Right forelimb (tissue), 1 donor: ENCODE measurements at regions not wholly inside any gene's neighbourhood (a gene's known extent, or its start where the extent isn't known, plus 50 kb on each side); places are given as distances from the start of the nearest gene placed in this dataset.
A peak's percentile ranks its signal among the peaks of the same experiment; 100 is the strongest.

ENCODE experiments used
- DNase-seq: peaks from one replicate; pipeline ENCODE4 v3.0.0-alpha.2; 2018

DNA sequence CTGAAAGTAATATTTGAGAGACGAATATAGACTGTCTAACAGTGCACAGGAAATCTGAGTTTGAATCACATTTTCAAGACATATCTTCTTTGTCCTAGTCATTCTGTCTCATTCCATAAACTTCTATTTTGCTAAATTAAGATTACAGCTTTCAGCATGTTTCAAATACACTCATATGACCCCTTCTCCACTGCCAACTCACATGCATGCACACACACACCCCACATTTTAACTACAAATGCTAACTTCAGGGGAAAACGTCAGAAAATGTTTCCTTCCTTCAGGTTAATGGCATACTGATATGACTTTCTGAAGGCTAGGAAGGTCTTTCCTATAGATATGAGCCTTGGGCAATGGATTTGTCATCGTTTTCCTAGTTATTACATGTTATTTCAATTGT, 373.7 kb downstream of the RBM43 start:
- DNase-seq, result no peak

DNA sequence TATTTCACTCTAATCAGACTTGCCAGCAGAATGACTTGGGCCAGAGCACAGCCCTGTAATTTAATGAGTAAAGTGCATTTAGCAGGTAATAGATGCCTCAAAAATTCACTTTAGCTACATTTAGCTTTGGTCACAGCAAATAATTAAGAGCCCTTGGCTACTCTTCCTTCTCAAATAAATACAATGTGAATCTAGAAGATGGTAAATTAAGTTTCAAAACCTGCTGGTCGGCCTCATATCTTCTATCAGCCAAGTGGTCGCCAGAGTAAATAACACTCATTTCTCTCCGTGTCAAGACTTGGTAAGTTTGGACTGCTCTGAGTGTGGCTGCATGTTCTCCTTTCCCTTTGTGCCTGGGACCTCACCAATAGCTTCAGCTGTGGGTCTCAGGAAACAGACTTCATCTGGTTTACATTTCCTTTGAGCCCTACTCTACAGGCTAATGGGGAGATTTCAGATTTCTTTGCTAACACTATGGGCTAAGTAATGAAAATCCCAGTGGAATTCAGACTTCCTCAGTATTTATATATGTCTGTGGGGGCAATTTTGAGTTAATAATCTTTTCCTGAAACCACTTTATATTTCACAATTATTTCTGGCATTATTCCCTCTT, 375.8 kb downstream of the RBM43 start:
- DNase-seq, result no peak

DNA sequence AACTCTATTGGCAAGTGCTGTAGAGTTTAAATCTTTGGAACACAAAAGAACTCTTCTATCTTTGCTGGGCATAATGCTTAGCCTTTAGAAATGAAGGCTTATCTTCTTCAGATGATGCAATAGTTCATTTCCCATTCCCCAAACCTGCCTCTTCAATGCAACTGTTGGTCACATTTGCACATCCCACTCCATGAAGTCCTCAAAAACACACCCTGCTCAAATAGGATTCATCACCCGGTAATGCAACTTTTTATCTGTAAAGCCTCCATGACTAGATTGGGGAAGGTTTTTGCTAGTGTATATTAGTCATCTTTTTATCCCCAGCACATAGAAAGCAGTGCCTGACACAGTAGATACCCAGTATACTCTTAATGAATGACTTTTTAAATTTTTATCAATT, 376.4 kb downstream of the RBM43 start:
- no peak for DNase-seq

DNA sequence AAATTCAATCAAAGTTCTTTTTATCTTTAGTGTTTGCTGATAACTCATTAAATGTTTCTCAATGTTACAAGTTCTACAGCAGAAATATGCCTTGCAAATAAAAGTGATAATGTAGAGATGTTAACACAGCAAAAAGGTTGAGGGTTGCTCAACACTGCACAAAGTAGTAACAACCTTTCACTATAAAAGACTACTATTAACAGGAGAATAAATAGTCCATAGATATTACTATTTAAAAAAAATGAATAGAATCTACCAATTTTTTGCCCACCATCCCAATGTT, 378.1 kb downstream of the RBM43 start:
- DNase-seq, result no peak

- no peak for DNase-seq
Measured at GRCh38 chr2:150882751-150883612, 378.7 kb downstream of the RBM43 start.

DNA sequence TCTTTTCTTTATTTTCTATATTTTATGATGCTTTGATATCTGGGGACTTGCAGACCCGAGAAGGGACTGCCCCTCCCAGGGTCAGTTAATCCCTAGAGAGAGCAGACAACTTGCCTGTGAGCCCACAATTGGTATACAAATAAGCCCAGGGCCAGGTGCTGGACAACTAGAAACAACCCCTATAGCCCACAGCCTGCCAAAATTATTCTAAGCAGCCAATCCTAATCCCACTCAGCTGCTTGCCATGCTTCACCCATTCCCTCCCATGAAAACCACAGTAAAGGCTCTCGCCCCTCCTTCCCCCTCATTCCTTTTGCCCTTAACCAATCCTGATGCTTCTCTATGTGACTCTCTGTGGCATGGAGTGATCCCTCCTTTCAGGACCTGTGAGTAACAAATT, 380.7 kb downstream of the RBM43 start:
- no peak for DNase-seq

- DNase-seq, result no peak
Measured at GRCh38 chr2:150878356-150878755, 383.3 kb downstream of the RBM43 start.

GRCh38 chr2:150876251-150876950, 385.3 kb downstream of the RBM43 start:
- peak; percentile 56 for DNase-seq

- no peak for DNase-seq
Measured at GRCh38 chr2:150873396-150873772, 385.9 kb upstream of the RND3 start.

- no peak for DNase-seq
Measured at GRCh38 chr2:150872756-150873395, 385.4 kb upstream of the RND3 start.

DNA sequence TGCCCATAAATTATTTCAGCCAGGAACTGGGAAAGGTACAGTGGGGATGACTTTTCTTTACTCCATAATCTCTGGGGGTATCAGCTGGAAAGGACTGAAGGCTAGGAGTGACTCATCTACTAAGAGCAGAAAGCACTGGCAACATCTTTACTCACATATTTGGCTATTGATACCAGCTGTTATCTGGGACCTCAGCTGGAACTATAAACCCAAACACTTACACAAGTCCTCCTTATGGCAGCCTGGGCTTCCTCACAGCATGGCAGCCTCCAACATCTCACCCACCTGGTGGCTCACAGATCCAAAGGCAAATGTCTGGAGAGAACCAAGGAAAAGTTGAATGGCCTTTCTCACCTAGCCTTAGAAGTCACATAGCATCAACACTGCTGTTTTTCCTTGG, 379.0 kb upstream of the RND3 start:
- no peak for DNase-seq

- DNase-seq, result no peak
Measured at GRCh38 chr2:150863691-150864090, 376.2 kb upstream of the RND3 start.

GRCh38 chr2:150860301-150860700, 372.8 kb upstream of the RND3 start:
- DNase-seq, result no peak

GRCh38 chr2:150859877-150860276, 372.4 kb upstream of the RND3 start:
- DNase-seq, result no peak

DNA sequence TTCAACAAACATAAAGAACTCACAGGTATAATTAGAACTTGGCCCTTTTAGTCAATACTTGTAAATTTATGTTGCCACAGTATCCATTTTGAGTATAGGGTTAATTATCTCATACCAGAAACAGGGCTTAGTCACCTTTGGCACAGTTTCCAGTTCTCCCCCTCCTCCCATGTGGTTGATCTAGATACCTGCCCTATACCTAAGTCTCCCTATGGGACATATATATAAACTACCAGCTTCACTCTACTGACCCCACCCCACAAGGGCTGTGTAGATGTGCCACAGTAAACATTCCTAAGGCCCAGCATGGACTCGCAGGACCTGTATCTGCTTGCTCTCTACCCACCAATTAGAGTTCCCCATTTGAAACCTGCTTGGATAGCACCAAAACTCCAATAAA, 371.7 kb upstream of the RND3 start:
- DNase-seq, result no peak

GRCh38 chr2:150858382-150858781, 370.9 kb upstream of the RND3 start:
- no peak for DNase-seq

GRCh38 chr2:150856596-150857281, 369.3 kb upstream of the RND3 start:
- DNase-seq, result no peak

DNA sequence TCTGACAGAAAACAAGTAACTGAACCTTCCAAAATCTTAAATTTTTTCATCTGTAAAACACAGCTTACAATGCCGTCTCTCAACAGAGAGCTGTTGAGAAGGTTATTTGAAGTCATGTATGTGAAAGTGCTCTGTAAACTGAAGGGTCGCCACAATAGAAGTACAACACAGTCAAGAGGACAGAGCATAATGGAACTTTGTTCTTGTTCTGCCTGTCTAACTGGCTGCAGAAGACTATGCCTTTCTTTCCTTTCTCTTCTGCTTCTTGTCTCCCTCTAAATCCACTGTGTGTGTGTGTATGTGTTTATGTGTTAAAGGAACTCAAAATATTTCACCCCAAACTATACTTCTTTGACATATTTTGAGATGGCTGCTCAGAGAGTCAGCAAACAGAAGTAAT, 365.8 kb upstream of the RND3 start:
- no peak for DNase-seq

- no peak for DNase-seq
Measured at GRCh38 chr2:150850641-150851040, 363.2 kb upstream of the RND3 start.

DNA sequence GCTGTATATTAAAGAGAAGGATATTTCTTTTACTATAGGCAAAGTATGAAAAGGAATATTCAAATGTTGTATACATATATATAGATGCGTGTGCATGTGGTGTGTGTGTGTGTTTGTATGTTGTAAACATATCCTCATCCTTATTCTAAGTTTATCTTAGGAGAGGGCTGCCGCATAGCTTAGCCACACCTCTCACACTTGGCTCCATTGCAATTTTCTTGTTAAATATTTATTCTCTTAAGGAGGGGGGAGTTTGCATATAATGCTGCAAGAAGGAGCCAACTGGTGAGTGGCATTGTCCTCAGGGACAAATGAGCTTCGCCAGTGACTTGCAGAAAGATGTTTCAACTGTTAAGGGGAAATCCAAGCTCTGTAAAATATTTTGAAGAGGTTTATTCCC, 360.1 kb upstream of the RND3 start:
- DNase-seq, result no peak

- no peak for DNase-seq
Measured at GRCh38 chr2:150846691-150847090, 359.2 kb upstream of the RND3 start.

GRCh38 chr2:150832686-150833085, 345.2 kb upstream of the RND3 start:
- no peak for DNase-seq

DNA sequence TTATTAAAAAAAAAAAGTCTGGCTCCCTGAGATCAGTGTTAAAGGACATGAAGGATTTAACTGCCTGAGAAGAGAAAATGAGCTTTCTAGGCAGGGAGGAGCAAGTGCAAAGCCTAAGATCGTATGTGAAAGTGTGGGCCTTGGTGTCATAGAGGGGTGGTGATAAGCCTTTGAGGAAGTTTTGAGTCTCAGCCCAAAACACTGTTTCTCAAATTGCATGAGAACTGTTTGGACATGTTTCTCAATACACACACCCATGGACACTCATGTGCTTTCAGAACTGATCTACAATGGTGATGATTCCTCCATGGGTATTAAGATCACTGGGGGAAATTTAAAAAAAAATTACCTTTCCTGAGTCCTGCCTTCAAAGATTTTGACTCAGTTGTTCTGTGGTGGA, 336.7 kb upstream of the RND3 start:
- DNase-seq, result no peak
